ENCODE measurements at regions not wholly inside any gene's neighbourhood (a gene's known extent, or its start where the extent isn't known, plus 50 kb on each side); places are given as distances from the start of the nearest gene placed in this dataset.

DNA sequence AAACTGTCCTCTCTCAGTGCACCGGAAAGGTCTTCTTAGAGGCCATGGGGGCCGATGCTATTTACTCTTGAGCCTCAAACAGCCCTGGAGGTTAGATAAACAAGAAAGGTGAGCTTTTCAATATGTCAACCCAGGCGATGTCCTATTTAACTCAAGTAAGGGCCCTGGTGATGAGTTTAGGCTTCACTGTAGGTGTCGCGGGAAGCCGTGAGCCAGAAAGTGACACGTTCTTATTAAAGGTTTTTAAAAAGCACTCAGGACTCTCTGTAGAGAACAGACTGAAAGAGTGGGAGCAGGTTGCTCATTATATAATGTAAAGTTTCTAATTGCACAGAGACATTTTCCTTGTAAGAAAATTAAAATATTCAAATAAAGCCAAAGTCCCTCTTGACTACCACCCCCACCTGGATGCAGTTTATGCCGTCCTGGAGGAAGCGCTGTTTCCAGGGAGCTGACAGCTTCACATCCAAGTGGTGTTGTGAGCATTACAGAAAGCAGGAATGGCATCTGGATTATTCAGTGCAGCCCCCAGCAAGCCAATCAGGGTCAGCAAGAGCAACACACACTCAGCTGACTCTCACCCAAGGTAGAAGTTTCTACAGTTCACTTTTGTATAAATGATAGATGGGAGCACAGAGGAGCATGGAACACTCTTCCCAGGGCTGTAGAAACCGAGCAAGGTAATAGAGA is 280.3 kb downstream of the DRD1 start:
- TF ChIP-seq, protein P1, sequence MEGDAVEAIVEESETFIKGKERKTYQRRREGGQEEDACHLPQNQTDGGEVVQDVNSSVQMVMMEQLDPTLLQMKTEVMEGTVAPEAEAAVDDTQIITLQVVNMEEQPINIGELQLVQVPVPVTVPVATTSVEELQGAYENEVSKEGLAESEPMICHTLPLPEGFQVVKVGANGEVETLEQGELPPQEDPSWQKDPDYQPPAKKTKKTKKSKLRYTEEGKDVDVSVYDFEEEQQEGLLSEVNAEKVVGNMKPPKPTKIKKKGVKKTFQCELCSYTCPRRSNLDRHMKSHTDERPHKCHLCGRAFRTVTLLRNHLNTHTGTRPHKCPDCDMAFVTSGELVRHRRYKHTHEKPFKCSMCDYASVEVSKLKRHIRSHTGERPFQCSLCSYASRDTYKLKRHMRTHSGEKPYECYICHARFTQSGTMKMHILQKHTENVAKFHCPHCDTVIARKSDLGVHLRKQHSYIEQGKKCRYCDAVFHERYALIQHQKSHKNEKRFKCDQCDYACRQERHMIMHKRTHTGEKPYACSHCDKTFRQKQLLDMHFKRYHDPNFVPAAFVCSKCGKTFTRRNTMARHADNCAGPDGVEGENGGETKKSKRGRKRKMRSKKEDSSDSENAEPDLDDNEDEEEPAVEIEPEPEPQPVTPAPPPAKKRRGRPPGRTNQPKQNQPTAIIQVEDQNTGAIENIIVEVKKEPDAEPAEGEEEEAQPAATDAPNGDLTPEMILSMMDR (conservative IDR thresholded peaks at IDR 0.05; ENCODE audit: low read depth, low read length) = no peak
- TF ChIP-seq EZH2phosphoT487 (IDR thresholded peaks at IDR 0.05; ENCODE audit: borderline replicate concordance, low read length) (no peak), EZH2 (IDR thresholded peaks at IDR 0.05; ENCODE audit: low read length, unreplicated experiment) (no peak)
